IPS DF 6.9 (cell line): ENCODE measurements at regions not wholly inside any gene's neighbourhood (a gene's known extent, or its start where the extent isn't known, plus 50 kb on each side); places are given as distances from the start of the nearest gene placed in this dataset.

Source experiments
- DNase-seq: peaks from one replicate; pipeline ENCODE4 v3.0.0-alpha.2; 2013; ENCODE audit warnings: low read depth, low spot score
- H3K27ac ChIP-seq: one replicate; pipeline ENCODE4 v1.5.1; 2013; ENCODE audit warnings: low read length, control low read depth
- H3K27me3 ChIP-seq: 2 replicates; pipeline ENCODE4 v1.6.1; 2013; ENCODE audit warnings: mild to moderate bottlenecking, low read length; ENCODE audit not compliant: control insufficient read depth, insufficient read depth
- H3K36me3 ChIP-seq: 2 replicates; pipeline ENCODE4 v1.6.1; 2013; ENCODE audit warnings: low read length; ENCODE audit not compliant: control insufficient read depth, insufficient read depth
- H3K4me1 ChIP-seq: 2 replicates; pipeline ENCODE4 v1.6.1; 2013; ENCODE audit warnings: low read length; ENCODE audit not compliant: control insufficient read depth, insufficient read depth
- H3K4me3 ChIP-seq: 2 replicates; pipeline ENCODE4 v1.5.1; 2013; ENCODE audit warnings: mild to moderate bottlenecking, low read length
- H3K9me3 ChIP-seq: 2 replicates; pipeline ENCODE4 v1.6.1; 2013; ENCODE audit warnings: low read length, inconsistent platforms; ENCODE audit not compliant: control insufficient read depth, insufficient read depth
- WGBS: extraction: QIAGEN DNeasy Blood & Tissue Kit; methylation state at CpG from one replicate; pipeline ENCODE4 v1.1.7; 2013; ENCODE audit warnings: mixed read lengths, missing lambda C conversion rate; ENCODE audit not compliant: insufficient read length, insufficient coverage; 5-methylcytosine and 5-hydroxymethylcytosine counted together

GRCh38 chr12:94705676-94706075, 55.3 kb upstream of the TMCC3 start:
- Histone ChIP-seq H3K36me3 (no peaks in the 10 kb centered on the region), H3K4me1 (no peaks in the 10 kb centered on the region), H3K27me3 (no peaks in the 10 kb centered on the region), H3K4me3 (no peak overlapping the region), H3K9me3 (no peaks in the 10 kb centered on the region), H3K27ac (no peak overlapping the region)
- WGBS = no CpG with 5 or more reads among the region's 4 CpGs
- DNase-seq = no peak

- Histone ChIP-seq H3K27me3 (no peaks in the 10 kb centered on the region), H3K27ac (no peak overlapping the region), H3K4me3 (no peak overlapping the region), H3K4me1 (no peaks in the 10 kb centered on the region), H3K9me3 (no peaks in the 10 kb centered on the region), H3K36me3 (no peaks in the 10 kb centered on the region)
- WGBS = no CpG with 5 or more reads among the region's 9 CpGs
- DNase-seq = no peak
Observed at GRCh38 chr12:94704452-94705306, 54.3 kb upstream of the TMCC3 start.

- no CpG with 5 or more reads among the region's 4 CpGs for WGBS
- Histone ChIP-seq H3K4me3 (no peak overlapping the region), H3K27ac (no peak overlapping the region), H3K27me3 (no peaks in the 10 kb centered on the region), H3K4me1 (no peaks in the 10 kb centered on the region), H3K9me3 (no peaks in the 10 kb centered on the region), H3K36me3 (no peaks in the 10 kb centered on the region)
- DNase-seq = no peak
Observed at GRCh38 chr12:94702696-94703095, 52.3 kb upstream of the TMCC3 start.

- Histone ChIP-seq H3K27me3 (no peaks in the 10 kb centered on the region), H3K4me1 (no peaks in the 10 kb centered on the region), H3K36me3 (no peaks in the 10 kb centered on the region), H3K4me3 (no peak overlapping the region), H3K9me3 (no peaks in the 10 kb centered on the region), H3K27ac (no peak overlapping the region)
- no peak for DNase-seq
- WGBS = no CpG with 5 or more reads among the region's 2 CpGs
Observed at GRCh38 chr12:94701711-94702110, 51.4 kb upstream of the TMCC3 start.

GRCh38 chr12:94700662-94701061, 50.3 kb upstream of the TMCC3 start:
- no peaks in the 10 kb centered on the region for H3K27me3 ChIP-seq
- no CpG with 5 or more reads among the region's 2 CpGs for WGBS

More at GRCh38 chr12:94700662-94701061, 50.3 kb upstream of the TMCC3 start:
- DNase-seq = no peak
- no peaks in the 10 kb centered on the region for H3K36me3 ChIP-seq
- no peaks in the 10 kb centered on the region for H3K4me1 ChIP-seq
- H3K9me3 ChIP-seq = no peaks in the 10 kb centered on the region
- H3K4me3 ChIP-seq = no peak overlapping the region
- H3K27ac ChIP-seq = no peak overlapping the region
